HG02943 (cell line): ENCODE measurements at regions not wholly inside any gene's neighbourhood (a gene's known extent, or its start where the extent isn't known, plus 50 kb on each side); places are given as distances from the start of the nearest gene placed in this dataset.

Source experiments
- ATAC-seq: cut with Tn5 transposase; IDR thresholded peaks from one replicate; pipeline ENCODE4 v1.9.1; 2021; ENCODE audit warnings: mild to moderate bottlenecking, low read depth, moderate library complexity; ENCODE audit not compliant: unreplicated experiment

DNA sequence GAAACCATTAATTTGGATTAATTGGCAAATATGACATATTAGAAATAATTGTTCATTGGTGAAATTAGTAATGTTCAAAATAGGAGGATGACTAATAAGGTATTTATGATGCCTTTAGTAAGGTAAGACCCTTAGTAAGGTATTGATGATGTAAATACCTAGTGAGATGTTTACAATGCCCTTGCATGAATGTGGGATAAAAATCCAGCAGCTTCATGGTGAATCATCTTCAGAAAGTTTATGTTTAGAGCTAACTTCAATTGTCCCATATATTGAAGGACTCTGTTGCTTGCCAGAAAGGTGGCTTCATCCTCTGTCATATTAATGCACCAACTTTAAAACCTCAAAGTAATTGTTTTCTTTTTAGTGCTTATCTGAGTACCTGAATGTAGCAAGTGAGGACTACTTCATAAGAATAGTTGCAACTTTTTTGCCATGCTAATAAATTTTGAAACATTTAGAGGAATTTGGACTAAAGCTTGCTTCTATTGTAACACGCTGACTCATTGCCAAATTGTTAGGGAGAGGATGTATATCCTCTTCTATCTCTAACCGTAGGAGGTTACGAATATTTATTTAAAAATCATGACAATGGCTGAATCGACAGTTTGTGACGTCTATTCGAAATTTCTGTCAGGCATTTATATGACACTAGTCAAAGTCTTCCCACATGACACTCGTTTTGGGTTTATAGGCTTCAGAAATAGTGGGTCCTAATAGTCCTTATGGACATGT lies 174.1 kb upstream of the HS3ST1 start:
- ATAC-seq = no peak

DNA sequence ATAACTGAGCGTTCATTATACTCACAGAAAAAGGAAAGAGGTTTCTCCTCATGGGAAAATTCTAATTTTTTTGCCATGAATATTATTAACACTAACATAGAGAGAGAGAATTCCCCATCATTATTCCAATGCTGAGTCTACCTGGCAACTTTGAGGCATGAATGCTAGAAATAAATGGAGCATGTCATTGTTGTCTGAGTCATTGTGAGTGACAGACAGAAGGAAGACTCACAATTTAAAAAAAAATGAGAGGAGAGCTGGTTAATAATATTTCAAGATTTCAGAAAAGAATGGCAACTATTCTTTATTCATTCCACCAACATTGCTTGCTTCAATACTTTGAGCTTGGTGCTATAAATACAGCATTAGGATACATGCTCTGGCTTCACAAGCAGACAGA lies 170.4 kb upstream of the HS3ST1 start:
- ATAC-seq = no peak

DNA sequence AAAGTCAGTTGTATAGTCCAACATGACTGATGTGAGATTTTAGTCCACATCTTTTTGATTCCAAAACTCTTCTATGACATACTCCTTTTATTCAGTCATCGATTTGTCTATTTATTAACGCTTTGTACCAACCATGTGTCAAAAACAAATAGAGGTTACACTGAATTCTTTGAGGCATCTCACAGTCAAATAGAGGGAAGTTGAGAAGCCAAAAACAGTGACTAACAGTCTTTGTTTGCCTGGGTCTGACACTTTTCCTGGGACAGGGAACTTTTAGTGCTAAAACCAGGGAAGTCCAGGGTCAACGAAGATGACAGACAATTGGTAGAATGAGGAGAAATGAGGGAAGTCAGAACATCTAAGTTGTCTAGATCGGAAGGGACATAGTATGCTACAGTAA lies 169.9 kb upstream of the HS3ST1 start:
- ATAC-seq = no peak

DNA sequence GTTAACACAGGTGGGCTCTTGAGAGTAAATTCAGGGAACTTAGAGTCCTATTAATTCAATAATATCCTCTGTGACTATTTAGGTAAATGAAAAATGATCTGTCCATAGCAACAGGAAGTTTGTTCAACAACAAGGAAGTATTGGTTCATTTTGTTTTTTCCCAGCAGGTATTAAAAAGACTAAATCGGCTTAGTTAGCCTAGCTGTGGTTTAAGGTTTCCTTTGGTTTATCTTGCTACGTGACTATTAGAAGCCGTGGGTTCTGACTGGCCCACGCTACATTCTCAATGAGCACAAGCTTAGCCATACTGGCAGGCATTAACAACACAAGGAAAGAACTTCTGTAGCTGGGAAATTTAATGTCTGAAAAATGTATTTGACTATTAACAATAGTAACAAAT lies 168.8 kb upstream of the HS3ST1 start:
- ATAC-seq = no peak

DNA sequence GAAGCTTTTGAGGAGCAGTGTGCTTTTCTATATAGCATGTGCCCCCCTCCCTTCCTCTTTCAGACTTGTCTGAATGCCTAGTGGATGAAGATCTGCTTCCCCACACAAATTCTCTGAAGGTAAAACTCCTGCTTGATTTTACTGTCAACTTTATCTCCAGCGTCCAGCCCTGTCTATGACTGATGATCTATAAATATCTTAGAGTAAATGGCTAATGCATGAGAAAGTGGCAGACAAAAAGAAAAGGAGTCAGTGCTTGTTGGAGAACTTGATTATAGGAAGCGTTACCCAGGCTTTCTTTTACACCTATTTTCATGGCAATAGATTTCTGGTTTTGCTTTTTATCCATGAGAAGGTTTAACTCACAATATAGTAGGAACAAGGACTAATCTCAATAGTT lies 168.3 kb upstream of the HS3ST1 start:
- ATAC-seq = no peak

DNA sequence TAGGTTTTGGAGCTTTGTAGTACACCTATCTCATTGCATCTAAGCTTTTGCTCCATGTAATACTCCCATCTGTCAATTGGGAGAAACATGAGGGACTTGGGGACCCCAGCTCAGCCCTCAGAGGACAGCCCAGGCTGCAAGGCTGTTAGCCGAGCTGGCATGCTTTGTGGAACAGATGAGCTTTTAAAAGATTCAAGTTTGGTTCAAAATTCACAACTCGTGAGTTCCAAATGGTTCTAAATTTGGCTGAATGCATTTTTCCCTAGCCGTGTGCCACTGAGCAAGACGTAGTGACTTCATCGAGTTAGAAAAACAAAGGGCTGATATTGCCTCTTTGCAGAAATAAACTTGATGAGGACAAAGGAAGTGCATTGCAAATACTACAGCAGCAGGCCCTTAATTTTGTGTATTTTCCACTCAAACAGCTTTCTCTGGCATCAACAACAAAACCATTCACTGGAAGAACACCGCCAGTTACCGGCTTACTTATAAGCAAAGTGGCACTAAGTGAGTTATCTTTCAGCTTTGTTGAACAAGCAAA lies 165.0 kb upstream of the HS3ST1 start:
- ATAC-seq = no peak

DNA sequence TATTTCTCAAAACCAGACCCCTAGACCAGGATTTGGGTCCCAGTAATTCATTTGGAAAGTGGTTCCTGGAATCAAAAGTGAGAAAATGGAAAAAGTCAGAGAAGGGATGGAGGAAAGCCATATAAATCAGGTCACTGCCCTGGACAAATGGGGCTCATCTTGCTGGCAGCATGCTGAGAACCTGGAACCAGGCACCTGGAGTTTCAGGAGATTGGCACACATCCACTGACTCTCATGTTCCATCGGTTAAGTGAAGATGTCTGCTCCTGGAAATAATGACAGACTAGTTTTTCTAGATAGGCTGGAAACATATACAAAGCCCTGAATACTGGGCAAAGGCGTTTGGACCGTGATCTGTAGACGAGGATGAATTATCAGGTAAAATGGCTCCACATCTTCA lies 163.6 kb upstream of the HS3ST1 start:
- ATAC-seq = no peak

DNA sequence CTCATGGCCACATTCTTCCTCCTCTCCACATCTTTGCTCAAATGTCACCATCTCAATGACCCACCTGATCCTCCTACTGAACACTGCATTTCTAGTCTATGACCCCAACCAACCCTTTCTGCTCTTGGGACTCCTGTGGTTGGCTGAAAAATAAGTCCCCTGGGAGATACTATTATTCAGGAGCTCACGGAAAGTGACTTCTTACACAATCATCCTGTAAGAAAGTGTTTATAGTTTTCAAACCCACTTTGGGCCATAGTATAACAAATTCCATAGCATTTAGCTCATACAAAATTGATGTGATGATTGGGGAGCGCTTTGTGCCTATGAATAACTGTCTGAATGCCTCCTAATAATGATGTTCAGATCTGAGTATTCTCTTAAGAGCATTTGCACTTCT lies 161.4 kb upstream of the HS3ST1 start:
- ATAC-seq = no peak

DNA sequence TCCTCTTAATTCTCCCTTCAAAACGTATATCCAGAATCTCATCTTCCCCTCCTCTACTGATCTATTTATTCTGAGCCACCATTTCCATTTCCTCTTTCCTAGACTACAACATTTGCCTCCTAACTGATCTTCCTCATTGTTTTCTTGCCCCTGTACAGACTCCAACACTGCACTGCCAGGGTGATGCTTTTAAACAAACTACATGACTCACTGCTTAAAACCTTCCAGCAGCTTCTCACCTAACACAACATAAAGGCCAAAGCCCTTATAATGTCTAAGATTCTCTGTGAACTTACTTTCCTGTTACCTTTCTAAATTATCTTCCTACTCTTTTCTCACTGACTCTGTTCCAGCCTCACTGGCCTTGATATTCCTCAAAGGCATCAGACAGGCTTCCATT lies 161.0 kb upstream of the HS3ST1 start:
- ATAC-seq = no peak

DNA sequence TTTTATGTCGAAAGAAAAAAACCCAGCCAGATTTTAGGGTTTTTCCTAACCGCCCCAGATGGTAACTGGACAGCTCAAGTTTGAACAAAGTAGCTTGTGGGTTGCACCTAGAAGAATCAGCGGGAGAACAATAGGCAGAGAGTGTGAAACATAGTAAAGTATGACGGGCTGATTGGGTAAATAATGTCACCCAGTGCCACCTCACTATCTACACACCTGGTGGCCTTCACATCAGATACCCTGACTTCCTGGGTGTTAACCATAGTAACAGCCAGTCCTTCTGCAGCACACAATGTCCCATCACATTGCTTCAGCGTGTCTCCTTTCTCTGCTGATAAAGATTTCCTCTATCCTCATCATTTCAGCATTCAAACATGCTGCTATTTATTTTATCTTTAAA lies 159.1 kb upstream of the HS3ST1 start:
- no peak for ATAC-seq

DNA sequence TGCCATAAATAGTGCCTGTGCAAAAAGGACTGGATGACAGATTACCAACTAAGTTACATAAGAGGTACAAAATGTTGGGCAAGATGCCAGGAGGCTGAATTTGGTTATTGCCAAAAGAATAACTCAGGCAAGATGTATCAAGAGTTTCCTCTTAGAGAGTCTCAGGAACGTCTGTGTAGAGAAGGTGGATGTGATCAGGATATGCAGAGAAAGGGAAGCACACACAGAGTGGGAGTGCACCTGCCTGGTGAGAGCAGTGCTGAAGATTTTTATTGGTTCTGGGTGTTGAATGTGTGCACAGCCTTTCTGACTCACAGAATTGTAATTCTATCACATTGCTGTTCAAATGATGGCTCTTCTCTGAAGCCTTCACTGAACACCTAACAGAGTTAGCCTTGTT lies 156.8 kb upstream of the HS3ST1 start:
- ATAC-seq = no peak

DNA sequence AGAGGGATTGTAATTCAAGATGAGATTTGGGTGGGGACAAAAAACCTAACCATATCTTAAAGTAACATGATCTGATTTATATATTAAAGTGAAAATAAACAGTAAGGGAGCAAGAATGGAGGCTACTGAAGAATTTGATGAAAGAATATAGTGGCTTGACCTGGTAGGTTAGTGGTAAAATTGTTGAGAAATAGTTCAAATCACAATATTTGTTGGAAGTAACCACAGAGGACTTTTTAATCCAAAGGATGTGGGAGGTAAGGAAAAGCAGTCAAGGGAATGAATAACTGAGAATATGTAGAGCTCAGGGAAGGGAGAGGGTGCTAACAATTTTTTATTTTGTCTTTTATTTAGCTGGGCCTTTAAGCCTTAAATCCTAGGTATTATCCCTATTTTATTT lies 139.8 kb upstream of the HS3ST1 start:
- ATAC-seq = no peak

DNA sequence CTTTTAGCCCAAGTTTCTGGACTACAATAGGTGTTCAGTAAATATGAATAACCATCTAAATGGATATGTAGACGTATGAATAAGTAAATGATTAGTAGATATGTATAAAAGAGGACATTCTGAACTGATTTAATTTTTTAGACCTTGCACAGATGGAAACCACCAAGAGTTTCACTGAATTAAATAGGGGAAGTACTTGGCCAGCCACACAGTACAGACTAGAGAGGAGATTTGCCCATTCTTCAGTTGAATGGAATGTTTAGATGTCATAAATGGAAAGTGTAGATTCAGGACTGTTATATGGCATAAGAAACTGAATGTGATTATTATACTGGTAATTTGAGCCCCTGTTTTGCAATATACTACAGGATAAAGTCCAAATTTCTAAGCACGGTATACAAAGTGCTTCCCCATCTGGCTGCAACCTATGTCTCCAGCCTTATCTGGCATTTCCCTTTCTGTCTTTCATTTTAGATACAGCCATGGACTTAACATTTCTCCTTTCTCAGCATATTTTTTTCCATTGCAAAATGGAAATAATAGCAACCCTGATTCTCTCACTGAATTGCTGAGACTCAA lies 137.8 kb upstream of the HS3ST1 start:
- ATAC-seq = peak; percentile 92

DNA sequence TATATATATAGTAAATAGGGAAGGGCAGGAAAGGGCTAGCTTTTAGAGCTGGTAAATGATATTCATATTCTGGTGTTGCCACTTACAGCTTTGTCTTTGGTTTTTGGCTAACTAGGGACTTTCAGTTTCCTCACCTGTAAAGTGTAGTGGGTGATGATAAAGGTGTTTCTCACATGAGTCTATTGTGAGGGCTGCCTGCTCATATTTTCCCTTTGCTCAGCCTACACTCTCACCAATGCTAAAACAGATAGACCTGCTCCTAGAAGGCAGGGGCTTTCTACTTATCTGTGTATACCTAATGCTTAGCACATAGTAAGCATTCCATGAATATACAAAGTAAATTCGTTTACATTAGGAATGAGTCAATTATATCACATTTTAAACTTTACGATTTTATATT lies 137.2 kb upstream of the HS3ST1 start:
- ATAC-seq = peak; percentile 53

DNA sequence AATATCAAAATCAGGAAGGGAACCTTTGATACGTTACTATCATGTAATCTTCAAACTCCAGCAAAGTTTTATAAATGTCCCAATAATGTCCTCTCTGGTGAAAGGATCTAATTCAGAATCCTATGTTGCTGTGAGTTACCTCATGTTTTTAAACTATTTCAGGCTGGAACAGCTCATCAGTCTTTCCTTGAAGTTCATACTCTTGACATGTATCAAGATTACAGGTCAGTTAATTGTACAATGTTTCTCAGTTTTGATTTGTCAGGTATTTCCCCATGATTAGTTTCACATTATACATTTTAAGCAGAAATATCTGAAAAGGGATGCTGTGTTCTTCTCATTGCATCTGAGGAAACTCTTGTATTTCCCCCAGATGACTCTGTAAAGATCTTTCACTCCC lies 136.5 kb upstream of the HS3ST1 start:
- ATAC-seq = no peak

DNA sequence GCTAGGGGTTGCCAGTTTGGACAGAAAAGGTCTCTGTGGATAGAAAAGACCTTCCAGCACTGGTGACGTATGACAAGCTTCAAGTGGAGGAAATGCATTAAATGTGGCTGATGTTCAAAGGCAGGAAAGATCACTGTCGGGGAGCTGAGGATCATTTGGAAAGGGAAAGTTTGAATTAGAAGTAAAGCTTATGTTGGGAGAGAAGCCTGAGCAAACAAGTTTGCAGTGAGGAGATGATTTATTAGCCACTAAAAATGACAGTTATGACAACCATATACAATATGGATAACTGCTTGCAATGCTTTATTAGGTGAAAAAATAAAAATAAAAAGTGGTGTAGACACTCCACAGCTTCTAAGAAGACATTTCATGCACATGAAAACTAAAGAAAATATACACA lies 135.3 kb upstream of the HS3ST1 start:
- ATAC-seq = no peak

DNA sequence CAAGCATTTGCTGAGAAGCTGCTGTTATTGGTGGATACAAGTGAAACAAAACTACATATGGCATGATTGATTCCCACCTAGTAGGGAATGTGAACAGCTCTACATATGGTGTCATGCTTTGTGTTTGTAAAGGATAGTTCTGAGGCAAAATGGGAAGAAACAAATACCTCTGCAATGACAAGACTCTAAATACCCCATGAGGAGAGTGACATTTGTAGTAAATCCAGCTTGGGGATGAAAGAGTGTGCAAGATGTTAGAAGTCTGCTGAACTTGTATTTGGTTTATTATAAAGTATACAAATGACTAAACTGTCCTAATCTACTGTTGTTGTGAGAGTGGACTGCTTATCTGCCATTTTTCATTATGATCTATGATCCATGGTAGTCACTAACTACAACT lies 120.8 kb upstream of the HS3ST1 start:
- no peak for ATAC-seq

DNA sequence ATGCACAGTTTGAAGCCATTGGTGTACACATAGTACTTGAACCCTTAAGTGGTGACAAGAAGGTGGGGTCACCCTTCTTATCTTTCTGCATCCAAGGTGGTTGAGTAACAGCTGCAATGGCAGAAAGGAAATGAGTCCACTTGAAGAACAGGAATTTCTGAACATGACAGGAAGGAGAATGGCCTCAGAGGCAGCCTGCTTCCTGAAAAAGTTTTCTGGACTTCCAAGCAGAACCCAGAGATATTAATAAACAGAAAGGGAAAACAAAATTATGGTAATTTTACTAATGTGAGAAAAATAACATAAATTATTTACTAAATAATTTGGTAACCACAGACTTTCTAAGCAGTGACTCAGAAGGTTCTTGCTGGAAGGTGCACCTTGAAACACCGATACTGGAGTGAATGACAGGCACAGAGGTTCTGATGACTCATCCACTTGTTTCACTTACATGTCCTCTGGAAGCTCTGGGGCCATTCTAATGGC lies 119.9 kb upstream of the HS3ST1 start:
- ATAC-seq = peak; percentile 91

DNA sequence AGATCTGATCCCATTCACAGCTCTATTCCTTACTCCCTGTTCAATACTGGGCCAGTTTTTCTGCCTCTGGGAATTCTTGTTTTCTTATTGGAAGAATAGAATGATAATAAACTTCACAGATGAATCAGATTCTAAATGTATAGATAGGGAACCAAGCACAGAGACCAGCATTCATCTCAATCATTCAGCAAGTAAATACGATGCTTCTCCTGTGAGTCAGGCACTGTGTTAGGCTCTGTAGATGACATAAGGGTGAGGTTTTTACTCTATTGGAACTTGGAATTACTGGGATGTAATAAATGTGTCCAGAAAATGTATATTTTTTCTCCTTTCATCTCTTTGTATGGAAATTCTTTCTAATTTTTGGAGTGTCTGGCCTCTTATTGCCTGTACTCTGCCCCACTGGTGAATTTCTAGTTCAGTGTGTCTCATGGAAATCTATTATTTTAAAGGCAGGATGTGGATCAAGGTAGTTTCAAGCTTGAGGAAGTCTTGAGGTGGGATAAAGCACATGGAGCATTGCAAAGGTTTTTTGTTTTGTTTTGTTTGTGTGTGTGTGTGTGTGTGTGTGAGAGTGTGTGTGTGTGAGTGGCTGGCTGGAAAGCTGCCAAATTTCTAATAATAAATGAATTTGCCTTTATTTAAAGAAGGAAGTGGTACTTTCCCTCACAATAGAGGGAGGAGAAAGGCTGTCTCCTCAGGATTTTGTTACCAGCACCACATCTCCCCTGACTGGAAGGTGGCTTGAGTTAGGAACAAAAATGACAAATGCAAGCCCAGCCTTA lies 117.9 kb upstream of the HS3ST1 start:
- no peak for ATAC-seq

DNA sequence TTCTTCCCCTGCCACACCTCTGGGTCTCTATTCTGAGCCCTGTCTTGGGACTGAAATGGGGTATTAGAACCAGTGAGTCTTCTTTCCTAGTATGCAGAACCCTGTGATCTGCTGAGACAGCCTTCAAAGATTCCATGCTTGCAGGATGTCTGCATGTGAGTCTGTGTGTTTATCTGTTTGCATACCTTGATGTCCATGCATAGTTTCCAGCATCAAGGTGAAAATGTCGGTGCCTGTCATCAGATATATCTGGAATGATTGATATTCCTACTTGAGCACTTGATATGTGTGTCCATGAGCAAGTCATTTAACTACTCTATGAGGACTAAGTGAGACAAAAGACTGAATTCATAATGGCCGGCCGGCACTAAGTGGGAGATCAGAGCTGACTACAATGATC lies 117.0 kb upstream of the HS3ST1 start:
- no peak for ATAC-seq

DNA sequence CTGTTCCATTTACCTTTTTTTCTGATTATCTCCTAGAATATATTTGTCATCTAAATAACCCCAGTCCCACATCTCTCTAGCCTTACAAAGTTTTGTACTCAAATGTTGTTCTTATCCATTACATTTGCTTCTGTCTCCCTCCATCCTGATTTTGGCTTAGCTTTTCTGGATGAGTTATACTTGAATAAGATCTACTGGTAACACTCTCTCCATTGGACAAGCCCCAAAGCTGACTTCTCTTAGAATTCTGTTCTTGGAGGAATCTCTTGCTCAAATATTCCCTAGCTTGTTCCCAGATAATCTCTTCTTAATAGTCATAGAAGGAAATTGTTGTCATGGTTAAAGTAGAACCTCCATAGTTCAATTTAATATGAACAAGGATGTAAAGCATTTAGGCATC lies 115.5 kb upstream of the HS3ST1 start:
- ATAC-seq = no peak
